HG03280 (cell line): ENCODE measurements at regions not wholly inside any gene's neighbourhood (a gene's known extent, or its start where the extent isn't known, plus 50 kb on each side); places are given as distances from the start of the nearest gene placed in this dataset.
"Not testable (repeated sequence)": the region's sequence is repeated elsewhere in the genome, so short reads cannot be mapped to it uniquely, and the experiment has no call there.

ENCODE experiments used
- ATAC-seq: cut with Tn5 transposase; IDR thresholded peaks from one replicate; pipeline ENCODE4 v1.9.1; 2021; ENCODE audit warnings: mild to moderate bottlenecking, moderate library complexity; ENCODE audit not compliant: unreplicated experiment

- ATAC-seq, result no peak
Measured at GRCh38 chr14:83828406-83828805, 1701.5 kb upstream of the FLRT2 start.

DNA sequence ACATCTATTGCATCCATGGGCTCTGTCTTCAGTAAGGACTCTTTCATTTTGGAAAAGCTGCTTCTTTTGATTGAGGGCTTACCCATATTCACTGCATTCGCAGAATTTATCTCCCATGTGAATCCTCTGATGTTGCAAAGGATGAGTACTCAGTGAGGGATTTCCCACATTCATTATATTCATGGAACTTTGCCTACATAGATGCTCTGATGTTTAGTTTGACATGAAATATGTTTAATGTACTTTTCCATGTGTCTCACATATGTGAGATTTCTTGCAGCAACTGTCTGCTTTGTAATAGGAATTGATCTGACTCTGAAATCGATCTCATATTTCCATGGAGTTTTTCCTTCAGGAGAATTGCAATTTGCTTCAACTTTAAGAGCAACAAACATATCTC lies 1699.6 kb upstream of the FLRT2 start:
- ATAC-seq, result no peak

- ATAC-seq, result no peak
Measured at GRCh38 chr14:83838226-83838625, 1691.7 kb upstream of the FLRT2 start.

GRCh38 chr14:83842547-83842946 lies 1687.4 kb upstream of the FLRT2 start:
- ATAC-seq, result no peak

DNA sequence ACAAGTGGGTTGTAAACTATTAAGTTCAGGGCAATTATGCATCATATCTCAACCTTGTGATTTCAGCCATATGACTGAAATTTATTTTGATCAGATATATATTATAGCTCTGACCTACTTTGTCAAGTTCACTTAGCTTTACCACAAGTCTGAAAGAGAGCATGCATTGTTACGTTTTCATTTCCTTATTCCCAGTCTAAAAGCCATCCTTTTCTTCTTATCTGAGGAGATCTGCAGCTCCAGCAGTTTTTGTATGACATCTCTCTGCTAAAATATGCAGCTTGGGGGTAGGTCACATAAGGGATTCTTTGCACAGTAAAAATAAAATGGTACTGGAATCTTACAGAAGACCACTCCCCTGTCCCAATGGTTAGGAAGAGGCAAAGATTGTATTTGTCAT lies 1682.8 kb upstream of the FLRT2 start:
- no peak for ATAC-seq

GRCh38 chr14:83850092-83850491 lies 1679.9 kb upstream of the FLRT2 start:
- ATAC-seq, result no peak

- ATAC-seq, result no peak
Measured at GRCh38 chr14:83856334-83856733, 1673.6 kb upstream of the FLRT2 start.

DNA sequence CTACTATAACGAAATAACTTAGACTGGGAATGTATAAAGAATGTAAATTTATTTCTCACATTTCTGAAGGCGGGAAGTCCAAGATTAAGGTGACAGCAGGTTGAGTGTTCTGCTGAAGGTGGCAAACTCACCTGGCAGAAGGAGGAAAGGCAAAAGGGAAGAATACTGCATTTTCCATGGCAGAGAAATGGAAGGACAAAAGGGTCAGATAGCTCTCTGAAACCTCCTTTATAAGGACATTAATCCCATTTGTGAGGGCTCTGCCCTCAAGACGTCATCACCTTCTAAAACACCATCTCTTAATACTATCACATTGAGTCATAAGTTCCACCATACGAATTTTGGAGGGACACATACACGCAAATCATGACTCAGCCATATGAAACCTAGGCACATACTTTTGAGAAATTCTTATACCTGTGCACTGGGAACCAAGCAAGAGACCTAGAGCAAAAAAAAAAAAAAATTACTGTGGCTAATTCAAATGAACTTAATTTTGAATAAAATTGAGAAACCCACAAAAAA lies 1669.3 kb upstream of the FLRT2 start:
- no peak for ATAC-seq

DNA sequence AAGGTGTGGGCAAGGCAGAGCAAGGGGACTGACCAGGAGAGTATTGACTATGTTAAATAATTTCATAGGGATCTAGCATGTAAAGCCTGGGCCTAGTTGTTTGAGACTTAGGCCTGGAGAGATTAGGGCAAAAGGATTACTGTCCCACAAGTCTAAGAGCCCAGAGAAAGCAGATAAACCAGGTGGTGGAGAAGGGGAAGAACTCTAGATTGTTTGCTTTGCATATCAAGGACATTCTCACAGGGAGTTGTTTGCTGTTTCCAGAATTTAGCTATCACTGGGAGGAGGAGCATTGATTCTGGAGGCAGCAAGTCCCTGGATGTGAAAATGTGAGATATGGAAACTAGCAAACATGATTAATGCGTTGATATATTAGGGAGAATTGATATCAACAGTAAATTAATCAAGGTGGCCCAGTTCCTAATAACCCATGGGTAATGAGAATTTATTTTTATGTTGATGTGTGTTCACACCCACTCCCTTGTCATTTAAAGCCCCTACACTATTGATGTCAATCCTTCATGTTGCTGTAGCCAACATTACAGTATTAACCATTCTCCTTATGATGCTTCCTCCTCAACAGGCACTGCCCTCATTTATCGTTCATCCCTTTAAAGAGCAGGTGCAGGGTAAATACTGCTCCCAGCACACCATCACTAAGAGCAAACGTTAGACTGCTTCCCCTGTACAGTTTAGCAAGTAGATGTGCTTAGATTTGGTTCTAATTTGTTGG lies 1666.7 kb upstream of the FLRT2 start:
- no peak for ATAC-seq

DNA sequence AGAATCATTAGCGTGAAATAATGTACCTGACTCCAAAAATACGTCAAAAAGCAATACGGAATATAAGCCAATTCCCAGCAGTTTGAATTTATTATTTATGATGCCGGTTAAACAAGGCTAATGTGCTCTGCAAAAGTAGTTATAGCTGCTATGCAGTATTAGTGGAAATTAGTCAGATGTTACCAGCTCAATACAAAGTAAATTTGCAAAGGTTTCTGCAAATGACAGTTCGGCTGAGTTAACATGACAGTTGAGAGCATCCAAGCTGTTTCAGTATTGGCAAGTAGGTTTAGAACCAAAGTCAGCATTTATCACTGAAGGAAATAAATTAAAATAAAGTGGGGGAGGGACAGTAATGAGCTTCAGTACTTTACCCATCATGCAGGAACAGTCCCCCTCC lies 1665.8 kb upstream of the FLRT2 start:
- no peak for ATAC-seq

DNA sequence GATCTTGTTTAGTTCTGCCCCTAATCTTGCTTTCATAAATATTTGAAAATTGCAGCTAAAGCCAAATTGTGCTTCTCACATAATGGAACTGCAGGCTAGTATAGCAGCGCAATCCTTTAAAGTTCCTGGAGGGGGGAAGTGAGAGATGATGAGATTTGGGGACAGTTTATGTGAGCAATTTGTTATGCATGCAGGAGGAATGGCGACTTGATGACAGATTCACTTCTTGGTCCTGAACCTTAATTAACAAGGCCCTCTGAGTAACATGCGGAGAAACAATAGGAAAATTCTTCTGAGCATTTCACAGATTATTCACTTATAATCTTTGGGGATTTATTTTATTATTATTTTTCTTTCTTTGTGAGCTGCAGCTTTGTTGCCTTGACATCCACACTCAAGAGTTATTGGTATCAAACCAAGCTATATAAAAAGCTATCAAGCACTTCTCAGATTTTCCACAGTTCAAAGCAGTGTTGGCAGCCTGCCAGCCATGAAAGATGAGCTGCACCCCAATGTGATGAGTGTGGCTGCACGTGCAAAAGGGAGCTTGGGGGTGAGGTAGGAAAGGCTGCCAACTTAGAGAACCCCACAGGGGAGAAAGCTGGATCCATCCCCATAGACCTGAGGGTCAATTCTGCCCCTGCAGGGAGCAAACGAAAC lies 1662.2 kb upstream of the FLRT2 start:
- ATAC-seq, result no peak

DNA sequence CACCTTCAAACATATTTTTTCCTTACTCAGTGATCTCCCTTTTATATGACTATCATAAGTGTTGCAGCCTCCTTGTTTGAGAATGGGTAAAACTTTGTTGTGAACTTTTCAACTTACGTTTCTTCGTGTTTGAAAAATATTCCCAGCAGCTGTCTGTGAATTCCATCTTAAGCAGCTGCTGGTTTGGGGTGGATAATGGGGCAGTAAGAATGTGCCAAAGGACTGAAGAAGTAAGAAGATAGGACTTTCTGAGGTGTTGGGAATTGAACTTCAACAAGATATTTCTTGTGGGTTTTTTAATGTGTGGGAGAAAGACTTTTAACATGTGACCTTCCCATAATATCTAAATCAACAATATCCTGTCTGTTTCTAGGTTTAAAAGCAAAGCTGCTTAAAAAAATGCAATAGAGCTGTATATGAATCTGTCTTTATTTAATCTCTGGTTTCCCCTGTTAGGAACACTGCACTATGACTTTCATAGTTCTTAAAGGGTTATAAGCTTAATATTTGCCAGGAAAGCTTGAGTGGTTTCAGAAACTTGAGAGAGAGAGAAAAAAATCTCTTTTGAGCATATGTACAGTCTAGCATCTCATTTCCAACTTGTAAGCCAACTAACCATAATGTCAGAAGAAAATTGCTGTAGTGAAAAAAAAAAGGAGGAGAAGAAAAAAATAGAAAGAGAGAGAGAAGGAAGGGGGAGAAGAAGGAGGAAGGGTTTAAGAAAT lies 1659.2 kb upstream of the FLRT2 start:
- no peak for ATAC-seq

GRCh38 chr14:83873669-83874068 lies 1656.3 kb upstream of the FLRT2 start:
- no peak for ATAC-seq

DNA sequence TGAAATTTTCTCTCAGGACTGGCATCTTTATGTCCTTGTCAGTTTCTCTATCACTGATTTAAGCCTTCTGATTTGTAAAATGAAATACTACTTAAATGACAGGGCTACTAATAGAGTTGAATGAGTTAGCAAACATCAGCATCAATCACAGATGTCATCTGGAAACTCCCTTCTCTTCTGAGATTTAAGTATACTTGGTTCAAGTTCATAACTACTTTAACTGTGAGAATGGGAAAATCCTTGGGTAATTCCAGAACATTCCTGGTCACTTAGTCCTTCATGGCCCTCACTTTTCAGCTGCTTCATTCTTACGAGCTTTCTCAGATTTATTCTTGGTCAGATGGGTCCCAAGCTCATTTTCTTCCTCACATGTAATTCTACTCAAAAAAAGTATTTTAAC lies 1655.3 kb upstream of the FLRT2 start:
- ATAC-seq, result no peak

GRCh38 chr14:83883732-83884131 lies 1646.2 kb upstream of the FLRT2 start:
- no peak for ATAC-seq

- ATAC-seq, result no peak
Measured at GRCh38 chr14:83885837-83886293, 1644.1 kb upstream of the FLRT2 start.

DNA sequence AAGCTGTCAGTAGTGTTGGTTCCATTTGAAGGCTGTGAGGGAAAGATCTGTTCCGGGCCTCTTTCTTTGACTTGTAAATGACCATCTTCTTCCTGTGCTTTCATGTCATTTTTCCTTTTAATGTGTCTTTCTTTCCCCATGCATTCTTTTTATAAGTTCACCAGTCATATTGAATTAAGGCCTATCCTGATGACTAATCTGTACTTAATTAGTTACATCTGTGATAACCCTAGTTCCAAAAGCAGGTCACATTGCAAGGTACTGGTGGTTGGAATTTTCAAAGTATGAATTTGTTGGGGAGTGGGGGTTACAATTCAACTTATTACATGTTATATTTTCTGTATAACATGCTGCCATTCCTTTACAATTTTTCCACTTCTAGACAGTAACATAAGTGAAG lies 1642.1 kb upstream of the FLRT2 start:
- no peak for ATAC-seq

DNA sequence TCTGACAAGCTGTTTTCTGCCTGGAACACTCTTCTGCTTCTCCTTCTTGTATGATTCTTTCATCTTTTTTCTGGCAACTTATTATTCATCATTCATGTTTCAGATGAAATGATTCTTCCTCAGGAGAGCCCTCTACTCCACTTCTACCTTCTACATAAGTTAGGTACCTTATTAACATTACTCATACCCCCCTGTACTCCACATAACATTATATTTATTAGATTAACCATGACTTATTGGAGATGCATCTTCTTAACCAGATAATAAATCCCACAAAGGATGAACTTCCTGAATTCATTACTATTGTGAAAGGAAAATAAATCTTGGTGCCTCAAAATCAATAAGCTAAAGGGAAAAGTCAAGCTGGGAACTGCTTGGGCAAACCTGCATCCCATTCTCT lies 1636.5 kb upstream of the FLRT2 start:
- no peak for ATAC-seq

- no peak for ATAC-seq
Measured at GRCh38 chr14:83894568-83894967, 1635.4 kb upstream of the FLRT2 start.

- ATAC-seq, result not testable (repeated sequence)
Measured at GRCh38 chr14:83898558-83898957, 1631.4 kb upstream of the FLRT2 start.

GRCh38 chr14:83899706-83900105 lies 1630.2 kb upstream of the FLRT2 start:
- no peak for ATAC-seq

- no peak for ATAC-seq
Measured at GRCh38 chr14:83905157-83905556, 1624.8 kb upstream of the FLRT2 start.
